ENCODE measurements at regions not wholly inside any gene's neighbourhood (a gene's known extent, or its start where the extent isn't known, plus 50 kb on each side); places are given as distances from the start of the nearest gene placed in this dataset.

- H3K36me3 ChIP-seq, result no peaks in the 10 kb centered on the region
- no peak for TF ChIP-seq CTCF (IDR thresholded peaks at IDR 0.05)
- no peak for DNase-seq (ENCODE audit: low spot score)
Observed at GRCh38 chrX:39851745-39852455, 245.9 kb downstream of the BCOR start.

GRCh38 chrX:39852491-39852890 lies 245.3 kb downstream of the BCOR start:
- no peak for DNase-seq (ENCODE audit: low spot score)
- Histone ChIP-seq H3K4me3 (no peak overlapping the region), H3K27me3 (no peaks in the 10 kb centered on the region), H3K36me3 (no peaks in the 10 kb centered on the region), H3K4me1 (peaks cover 0 to 12% of the 10 kb centered on the region in 2 donors), H3K9me3 (no peaks in the 10 kb centered on the region), H3K27ac (no peak overlapping the region)
- TF ChIP-seq CTCF (IDR thresholded peaks at IDR 0.05), result no peak

More at GRCh38 chrX:39851745-39852455, 245.9 kb downstream of the BCOR start:
- Histone ChIP-seq H3K4me3 (no peak overlapping the region), H3K9me3 (no peaks in the 10 kb centered on the region), H3K4me1 (peaks cover 0 to 12% of the 10 kb centered on the region in 2 donors), H3K27ac (no peak overlapping the region), H3K27me3 (no peaks in the 10 kb centered on the region)

GRCh38 chrX:39853417-39854030 lies 244.2 kb downstream of the BCOR start:
- no peak overlapping the region for H3K4me3 ChIP-seq
- DNase-seq (ENCODE audit: low spot score), result no peak
- H3K27ac ChIP-seq, result no peak overlapping the region
- H3K9me3 ChIP-seq, result no peaks in the 10 kb centered on the region
- peaks cover 0 to 12% of the 10 kb centered on the region in 2 donors for H3K4me1 ChIP-seq
- H3K36me3 ChIP-seq, result no peaks in the 10 kb centered on the region
- H3K27me3 ChIP-seq, result no peaks in the 10 kb centered on the region
- TF ChIP-seq CTCF (IDR thresholded peaks at IDR 0.05), result no peak

GRCh38 chrX:39854772-39855747 lies 242.7 kb downstream of the BCOR start:
- H3K27ac ChIP-seq, result no peak overlapping the region
- H3K9me3 ChIP-seq, result no peaks in the 10 kb centered on the region
- no peak overlapping the region for H3K4me3 ChIP-seq
- no peak for DNase-seq (ENCODE audit: low spot score)
- peaks cover 0 to 13% of the 10 kb centered on the region in 2 donors for H3K4me1 ChIP-seq
- H3K27me3 ChIP-seq, result no peaks in the 10 kb centered on the region
- H3K36me3 ChIP-seq, result no peaks in the 10 kb centered on the region
- no peak for TF ChIP-seq CTCF (IDR thresholded peaks at IDR 0.05)

GRCh38 chrX:39855748-39856129 lies 242.0 kb downstream of the BCOR start:
- no peaks in the 10 kb centered on the region for H3K9me3 ChIP-seq
- TF ChIP-seq CTCF (IDR thresholded peaks at IDR 0.05), result no peak
- DNase-seq (ENCODE audit: low spot score), result no peak
- no peaks in the 10 kb centered on the region for H3K36me3 ChIP-seq
- no peak overlapping the region for H3K27ac ChIP-seq
- no peaks in the 10 kb centered on the region for H3K27me3 ChIP-seq
- H3K4me1 ChIP-seq, result peaks cover 0 to 19% of the 10 kb centered on the region in 2 donors
- H3K4me3 ChIP-seq, result no peak overlapping the region

Data from right atrium auricular region (tissue), 2 donors.